H9 (cell line): ENCODE measurements at regions not wholly inside any gene's neighbourhood (a gene's known extent, or its start where the extent isn't known, plus 50 kb on each side); places are given as distances from the start of the nearest gene placed in this dataset.

Experiments
- DNase-seq: peaks from one replicate; pipeline ENCODE4 v3.0.0-alpha.2; 2017
- H2AFZ ChIP-seq: one replicate; pipeline ENCODE4 v1.6.1; 2013; ENCODE audit warnings: mild to moderate bottlenecking, low read length, control low read depth, moderate library complexity
- H2AK5ac ChIP-seq: 2 replicates; pipeline ENCODE4 v1.6.1; 2013; ENCODE audit warnings: low read length, control low read depth, mixed read lengths; ENCODE audit not compliant: insufficient read length
- H2BK120ac ChIP-seq: one replicate; pipeline ENCODE4 v1.6.1; 2013; ENCODE audit warnings: low read depth, mild to moderate bottlenecking, low read length, control low read depth, inconsistent platforms; ENCODE audit not compliant: poor library complexity, severe bottlenecking
- H2BK12ac ChIP-seq: 2 replicates; pipeline ENCODE4 v1.6.1; 2013; ENCODE audit warnings: low read length, control low read depth, mixed read lengths, low read depth; ENCODE audit not compliant: insufficient read length
- H2BK15ac ChIP-seq: 2 replicates; pipeline ENCODE4 v1.6.1; 2013; ENCODE audit warnings: low read depth, low read length, control low read depth
- H2BK20ac ChIP-seq: one replicate; pipeline ENCODE4 v1.6.1; 2013; ENCODE audit warnings: low read depth, mild to moderate bottlenecking, low read length, control low read depth, inconsistent platforms; ENCODE audit not compliant: poor library complexity, severe bottlenecking
- H2BK5ac ChIP-seq: 2 replicates; pipeline ENCODE4 v1.6.1; 2013; ENCODE audit warnings: low read length, control low read depth, mixed read lengths; ENCODE audit not compliant: insufficient read length
- H3K14ac ChIP-seq: 2 replicates; pipeline ENCODE4 v1.6.1; 2013; ENCODE audit warnings: low read length, control low read depth; ENCODE audit not compliant: insufficient read depth
- H3K18ac ChIP-seq: 2 replicates; pipeline ENCODE4 v1.6.1; 2013; ENCODE audit warnings: low read depth, mild to moderate bottlenecking, mixed read lengths, low read length, control low read depth; ENCODE audit not compliant: insufficient read length
- H3K23ac ChIP-seq: 2 replicates; pipeline ENCODE4 v1.6.1; 2013; ENCODE audit warnings: low read length, control low read depth, mixed read lengths, low read depth; ENCODE audit not compliant: insufficient read length
- H3K23me2 ChIP-seq: 2 replicates; pipeline ENCODE4 v1.6.1; 2013; ENCODE audit warnings: low read depth, mild to moderate bottlenecking, mixed read lengths, low read length, control low read depth; ENCODE audit not compliant: insufficient read length, poor library complexity, severe bottlenecking
- H3K27ac ChIP-seq: 2 replicates; pipeline ENCODE4 v1.5.1; 2013; ENCODE audit warnings: low read length, control low read depth, mixed read lengths, low read depth; ENCODE audit not compliant: insufficient read length
- H3K27me3 ChIP-seq: 2 replicates; pipeline ENCODE4 v1.6.1; 2013; ENCODE audit warnings: low read length, control low read depth, inconsistent platforms; ENCODE audit not compliant: insufficient read depth
- H3K4ac ChIP-seq: 2 replicates; pipeline ENCODE4 v1.6.1; 2013; ENCODE audit warnings: low read depth, mild to moderate bottlenecking, control low read depth, inconsistent platforms, low read length, moderate library complexity
- H3K4me1 ChIP-seq: 2 replicates; pipeline ENCODE4 v1.6.1; 2013; ENCODE audit warnings: low read length, control low read depth, inconsistent platforms; ENCODE audit not compliant: insufficient read depth
- H3K4me2 ChIP-seq: 2 replicates; pipeline ENCODE4 v1.6.1; 2013; ENCODE audit warnings: low read length, control low read depth, mixed read lengths; ENCODE audit not compliant: insufficient read length, insufficient read depth
- H3K56ac ChIP-seq: 2 replicates; pipeline ENCODE4 v1.6.1; 2013; ENCODE audit warnings: low read depth, mild to moderate bottlenecking, mixed read lengths, low read length, control low read depth; ENCODE audit not compliant: insufficient read length
- H3K79me1 ChIP-seq: 2 replicates; pipeline ENCODE4 v1.6.1; 2013; ENCODE audit warnings: low read depth, mild to moderate bottlenecking, moderate library complexity, low read length, control low read depth, inconsistent platforms; ENCODE audit not compliant: insufficient read depth, poor library complexity, severe bottlenecking
- H3K79me2 ChIP-seq: 2 replicates; pipeline ENCODE4 v1.6.1; 2013; ENCODE audit warnings: low read length, control low read depth, inconsistent platforms; ENCODE audit not compliant: insufficient read depth
- H3K9ac ChIP-seq: 2 replicates; pipeline ENCODE4 v1.6.1; 2013; ENCODE audit warnings: low read length, control low read depth, mixed read lengths; ENCODE audit not compliant: insufficient read length; ENCODE audit errors: extremely low read depth
- H3K9me3 ChIP-seq: one replicate; pipeline ENCODE4 v1.6.1; 2013; ENCODE audit warnings: low read depth, low read length, inconsistent platforms; ENCODE audit not compliant: control insufficient read depth
- H3T11ph ChIP-seq: one replicate; pipeline ENCODE4 v1.6.1; 2013; ENCODE audit warnings: mild to moderate bottlenecking, low read length, control low read depth, inconsistent platforms
- H4K20me1 ChIP-seq: one replicate; pipeline ENCODE4 v1.6.1; 2013; ENCODE audit not compliant: control insufficient read depth, insufficient read length, insufficient read depth
- H4K5ac ChIP-seq: 2 replicates; pipeline ENCODE4 v1.6.1; 2013; ENCODE audit warnings: low read depth, mild to moderate bottlenecking, mixed read lengths, low read length, control low read depth; ENCODE audit not compliant: insufficient read length
- H4K8ac ChIP-seq: replicated peaks from 2 replicates; pipeline ENCODE4 v1.6.1; 2013; ENCODE audit warnings: low read length, control low read depth, mixed read lengths, low read depth; ENCODE audit not compliant: insufficient read length
- H4K91ac ChIP-seq: 2 replicates; pipeline ENCODE4 v1.6.1; 2013; ENCODE audit warnings: low read depth, mild to moderate bottlenecking, moderate library complexity, mixed read lengths, low read length, control low read depth; ENCODE audit not compliant: insufficient read length
- H3K27ac Mint-ChIP-seq, 3 experiments: 2 replicates in 2 of 3; 3 replicates in 1 of 3; pipeline ENCODE4 v1.8.0; 2020 to 2021; ENCODE audit warnings: mixed read lengths in 3 of 3, mild to moderate bottlenecking in 1 of 3, moderate library complexity in 1 of 3
- H3K27me3 Mint-ChIP-seq: 2 replicates; pipeline ENCODE4 v1.8.0; 2021; ENCODE audit warnings: low read depth, mild to moderate bottlenecking, moderate library complexity, mixed read lengths
- H3K36me3 Mint-ChIP-seq, 3 experiments: 2 replicates in 2 of 3; 3 replicates in 1 of 3; pipeline ENCODE4 v1.8.0; 2020 to 2021; ENCODE audit warnings: low read depth in 3 of 3, mixed read lengths in 3 of 3; ENCODE audit not compliant: insufficient read depth in 1 of 3
- H3K4me1 Mint-ChIP-seq, 2 experiments: 2 replicates each; pipeline ENCODE4 v1.8.0; 2020; ENCODE audit warnings: mixed read lengths in 2 of 2
- H3K4me3 Mint-ChIP-seq, 2 experiments: 2 replicates in 1 of 2; 3 replicates in 1 of 2; pipeline ENCODE4 v1.8.0; 2020 to 2021; ENCODE audit warnings: mild to moderate bottlenecking in 2 of 2, mixed read lengths in 2 of 2, moderate library complexity in 1 of 2
- H3K9me3 Mint-ChIP-seq, 2 experiments: 2 replicates in 1 of 2; 3 replicates in 1 of 2; pipeline ENCODE4 v1.8.0; 2020; ENCODE audit warnings: mild to moderate bottlenecking in 2 of 2, mixed read lengths in 2 of 2, moderate library complexity in 1 of 2
- WGBS: extraction: QIAGEN DNeasy Blood & Tissue Kit; methylation state at CpG from one replicate; pipeline ENCODE4 v1.1.7; 2013; ENCODE audit warnings: missing lambda C conversion rate, low lambda C conversion rate, mixed read lengths; ENCODE audit not compliant: insufficient read length; ENCODE audit errors: extremely low coverage; 5-methylcytosine and 5-hydroxymethylcytosine counted together
- TF ChIP-seq, protein P1 (sequence below): fragments of 200-600 bp; sonication (generic); conservative IDR thresholded peaks from 3 replicates; pipeline ENCODE4 v1.8.0; 2021; ENCODE audit warnings: antibody characterized with exemption, mild to moderate bottlenecking

DNA sequence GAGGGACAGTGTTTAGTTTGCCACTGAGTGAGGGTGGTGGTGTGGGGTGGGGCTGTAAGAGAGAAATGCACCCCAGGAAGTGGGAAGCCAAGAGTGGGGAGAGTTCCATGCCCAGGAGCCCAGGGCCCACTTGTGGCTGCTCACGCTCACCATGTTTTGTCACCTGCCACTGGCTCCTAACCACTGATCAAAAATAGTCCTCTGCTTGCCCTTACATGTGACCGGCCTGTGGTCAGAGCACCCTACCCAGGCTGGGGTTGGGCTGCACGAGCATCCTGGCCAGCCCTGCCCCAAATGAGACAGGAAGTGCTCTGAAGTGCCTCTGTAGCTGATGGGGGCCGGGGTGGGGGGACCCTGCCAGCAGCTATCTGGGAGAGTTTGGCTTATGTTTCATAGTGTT is 216.3 kb downstream of the RPLP1 start:
- H4K8ac ChIP-seq, result no peak overlapping the region
- H3K23ac ChIP-seq, result no peak overlapping the region
- no CpG with 5 or more reads among the region's 4 CpGs for WGBS
- H2AK5ac ChIP-seq, result no peak overlapping the region
- Mint-ChIP-seq H3K4me1 (peaks cover 6 to 16% of the 10 kb centered on the region in 2 experiments; a peak in 3 of 4 replicates), H3K4me3 (no peak overlapping the region), H3K27ac (no peak overlapping the region), H3K27me3 (no peaks in the 10 kb centered on the region), H3K9me3 (no peaks in the 10 kb centered on the region), H3K36me3 (no peaks in the 10 kb centered on the region)
- H2BK12ac ChIP-seq, result no peak overlapping the region
- H3K27me3 ChIP-seq, result no peaks in the 10 kb centered on the region
- no peak overlapping the region for H3K9ac ChIP-seq
- no peak overlapping the region for H3K27ac ChIP-seq
- no peak for DNase-seq
- H2BK15ac ChIP-seq, result no peak overlapping the region
- no peaks in the 10 kb centered on the region for H3K9me3 ChIP-seq
- H4K91ac ChIP-seq, result no peak overlapping the region
- no peak overlapping the region for H3K14ac ChIP-seq
- no peak overlapping the region for H2BK5ac ChIP-seq
- H2BK20ac ChIP-seq, result no peak overlapping the region
- no peak overlapping the region for H2BK120ac ChIP-seq
- H3T11ph ChIP-seq, result no peak overlapping the region
- H3K56ac ChIP-seq, result no peak overlapping the region
- no peaks in the 10 kb centered on the region for H3K23me2 ChIP-seq
- no peak overlapping the region for H3K4me2 ChIP-seq
- H2AFZ ChIP-seq, result no peak overlapping the region
- H3K4ac ChIP-seq, result no peak overlapping the region
- no peaks in the 10 kb centered on the region for H3K79me2 ChIP-seq
- TF ChIP-seq, protein P1, sequence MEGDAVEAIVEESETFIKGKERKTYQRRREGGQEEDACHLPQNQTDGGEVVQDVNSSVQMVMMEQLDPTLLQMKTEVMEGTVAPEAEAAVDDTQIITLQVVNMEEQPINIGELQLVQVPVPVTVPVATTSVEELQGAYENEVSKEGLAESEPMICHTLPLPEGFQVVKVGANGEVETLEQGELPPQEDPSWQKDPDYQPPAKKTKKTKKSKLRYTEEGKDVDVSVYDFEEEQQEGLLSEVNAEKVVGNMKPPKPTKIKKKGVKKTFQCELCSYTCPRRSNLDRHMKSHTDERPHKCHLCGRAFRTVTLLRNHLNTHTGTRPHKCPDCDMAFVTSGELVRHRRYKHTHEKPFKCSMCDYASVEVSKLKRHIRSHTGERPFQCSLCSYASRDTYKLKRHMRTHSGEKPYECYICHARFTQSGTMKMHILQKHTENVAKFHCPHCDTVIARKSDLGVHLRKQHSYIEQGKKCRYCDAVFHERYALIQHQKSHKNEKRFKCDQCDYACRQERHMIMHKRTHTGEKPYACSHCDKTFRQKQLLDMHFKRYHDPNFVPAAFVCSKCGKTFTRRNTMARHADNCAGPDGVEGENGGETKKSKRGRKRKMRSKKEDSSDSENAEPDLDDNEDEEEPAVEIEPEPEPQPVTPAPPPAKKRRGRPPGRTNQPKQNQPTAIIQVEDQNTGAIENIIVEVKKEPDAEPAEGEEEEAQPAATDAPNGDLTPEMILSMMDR, result no peak
- no peaks in the 10 kb centered on the region for H3K79me1 ChIP-seq
- H3K18ac ChIP-seq, result no peak overlapping the region
- no peak overlapping the region for H4K5ac ChIP-seq
- no peaks in the 10 kb centered on the region for H4K20me1 ChIP-seq
- no peaks in the 10 kb centered on the region for H3K4me1 ChIP-seq
